SU-DHL-6 (cell line): ENCODE measurements at regions not wholly inside any gene's neighbourhood (a gene's known extent, or its start where the extent isn't known, plus 50 kb on each side); places are given as distances from the start of the nearest gene placed in this dataset.

Experiments used
- H2AFZ ChIP-seq: fragments of 200-600 bp; sonication (generic); 2 replicates; pipeline ENCODE4 v1.6.1; 2014; ENCODE audit warnings: low read depth, mild to moderate bottlenecking, moderate library complexity, mixed read lengths, antibody characterized with exemption, low read length; ENCODE audit not compliant: severe bottlenecking
- H3F3A ChIP-seq: fragments of 200-600 bp; shearing (Covaris generic); 2 replicates; pipeline ENCODE4 v1.6.0; 2016; ENCODE audit warnings: antibody characterized with exemption, mild to moderate bottlenecking; ENCODE audit not compliant: insufficient read depth
- H3K27ac ChIP-seq: fragments of 200-600 bp; sonication (generic); 2 replicates; pipeline ENCODE4 v1.5.1; 2016; ENCODE audit warnings: low read depth, mild to moderate bottlenecking, low read length, moderate library complexity, mixed read lengths
- H3K27me3 ChIP-seq: fragments of 200-600 bp; sonication (generic), shearing (Covaris generic); 2 replicates; pipeline ENCODE4 v1.6.0; 2014; ENCODE audit warnings: mild to moderate bottlenecking, low read length
- H3K36me3 ChIP-seq: fragments of 200-600 bp; sonication (generic); 2 replicates; pipeline ENCODE4 v1.6.1; 2014; ENCODE audit warnings: mild to moderate bottlenecking, low read length, mixed read lengths
- H3K4me2 ChIP-seq: fragments of 300-600, 200-600 bp; shearing (Covaris generic), sonication (generic); 2 replicates; pipeline ENCODE4 v1.6.0; 2014; ENCODE audit warnings: low read length, low read depth, mild to moderate bottlenecking; ENCODE audit not compliant: poor library complexity, severe bottlenecking
- H3K4me3 ChIP-seq: fragments of 200-600 bp; sonication (generic); 2 replicates; pipeline ENCODE4 v1.5.1; 2014; ENCODE audit warnings: antibody characterized with exemption, low read length, mild to moderate bottlenecking, mixed read lengths; ENCODE audit not compliant: insufficient read depth, poor library complexity, severe bottlenecking
- H3K79me2 ChIP-seq: fragments of 200-600 bp; sonication (generic); 2 replicates; pipeline ENCODE4 v1.6.1; 2014; ENCODE audit warnings: mild to moderate bottlenecking, low read length, moderate library complexity; ENCODE audit not compliant: insufficient read depth
- H3K9ac ChIP-seq: fragments of 200-600 bp; sonication (generic); 2 replicates; pipeline ENCODE4 v1.7.0; 2014; ENCODE audit warnings: mild to moderate bottlenecking, low read length
- H3K9me2 ChIP-seq: fragments of 200-600 bp; sonication (generic); replicated peaks from 2 replicates; pipeline ENCODE4 v1.6.1; 2014; ENCODE audit warnings: low read length; ENCODE audit not compliant: insufficient read depth
- H3K9me3 ChIP-seq: fragments of 200-600 bp; sonication (generic); 2 replicates; pipeline ENCODE4 v1.6.1; 2014; ENCODE audit warnings: low read length, mixed read lengths; ENCODE audit not compliant: insufficient read depth
- H4K20me1 ChIP-seq: fragments of 200-600 bp; sonication (generic); 2 replicates; pipeline ENCODE4 v1.6.1; 2014; ENCODE audit warnings: low read depth, mild to moderate bottlenecking, antibody characterized with exemption, low read length, moderate library complexity, mixed read lengths
- EZH2phosphoT487 ChIP-seq: fragments of 200-600 bp; sonication (generic), shearing (Covaris generic); conservative IDR thresholded peaks from 2 replicates; pipeline ENCODE4 v1.6.1; 2018; ENCODE audit warnings: mild to moderate bottlenecking, antibody characterized with exemption, low read length, moderate library complexity, mixed read lengths
- TF ChIP-seq, protein P1 (sequence below): fragments of 200-600 bp; sonication (generic); IDR thresholded peaks from one replicate; pipeline ENCODE4 v1.5.1; 2017; ENCODE audit warnings: antibody characterized with exemption, mild to moderate bottlenecking, low read length, moderate library complexity; ENCODE audit not compliant: insufficient read depth, poor library complexity, severe bottlenecking

DNA sequence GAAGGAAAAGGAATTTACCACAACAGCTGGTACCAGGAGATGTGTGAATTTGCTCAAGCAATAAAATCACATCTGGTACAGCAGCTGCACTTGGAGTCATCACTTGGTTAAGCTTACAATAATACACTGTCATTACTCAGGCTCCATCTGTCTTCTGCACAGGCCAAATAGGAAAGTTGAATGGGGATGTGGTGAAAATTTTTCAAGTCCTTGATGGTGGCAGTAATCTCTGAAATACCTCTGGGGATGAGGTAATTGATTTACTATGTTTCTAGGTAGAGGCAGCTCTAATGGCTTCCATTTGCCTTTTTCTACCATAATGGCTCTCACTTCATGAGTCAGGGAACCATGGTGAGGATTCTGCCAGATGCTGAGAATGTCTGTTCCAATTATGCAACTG, 206.8 kb upstream of the ATP10B start:
- TF ChIP-seq, protein P1, sequence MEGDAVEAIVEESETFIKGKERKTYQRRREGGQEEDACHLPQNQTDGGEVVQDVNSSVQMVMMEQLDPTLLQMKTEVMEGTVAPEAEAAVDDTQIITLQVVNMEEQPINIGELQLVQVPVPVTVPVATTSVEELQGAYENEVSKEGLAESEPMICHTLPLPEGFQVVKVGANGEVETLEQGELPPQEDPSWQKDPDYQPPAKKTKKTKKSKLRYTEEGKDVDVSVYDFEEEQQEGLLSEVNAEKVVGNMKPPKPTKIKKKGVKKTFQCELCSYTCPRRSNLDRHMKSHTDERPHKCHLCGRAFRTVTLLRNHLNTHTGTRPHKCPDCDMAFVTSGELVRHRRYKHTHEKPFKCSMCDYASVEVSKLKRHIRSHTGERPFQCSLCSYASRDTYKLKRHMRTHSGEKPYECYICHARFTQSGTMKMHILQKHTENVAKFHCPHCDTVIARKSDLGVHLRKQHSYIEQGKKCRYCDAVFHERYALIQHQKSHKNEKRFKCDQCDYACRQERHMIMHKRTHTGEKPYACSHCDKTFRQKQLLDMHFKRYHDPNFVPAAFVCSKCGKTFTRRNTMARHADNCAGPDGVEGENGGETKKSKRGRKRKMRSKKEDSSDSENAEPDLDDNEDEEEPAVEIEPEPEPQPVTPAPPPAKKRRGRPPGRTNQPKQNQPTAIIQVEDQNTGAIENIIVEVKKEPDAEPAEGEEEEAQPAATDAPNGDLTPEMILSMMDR = no peak
- no peak for TF ChIP-seq EZH2phosphoT487
- no peak overlapping the region for H2AFZ ChIP-seq

GRCh38 chr5:161051920-161052500, 200.0 kb upstream of the ATP10B start:
- H3K36me3 ChIP-seq = no peaks in the 10 kb centered on the region
- no peaks in the 10 kb centered on the region for H3F3A ChIP-seq
- H3K79me2 ChIP-seq = no peaks in the 10 kb centered on the region
- no peaks in the 10 kb centered on the region for H3K9me2 ChIP-seq
- no peak overlapping the region for H3K4me3 ChIP-seq
- H3K9ac ChIP-seq = no peak overlapping the region
- no peak overlapping the region for H3K4me2 ChIP-seq
- H2AFZ ChIP-seq = no peak overlapping the region
- H3K9me3 ChIP-seq = no peaks in the 10 kb centered on the region
- H4K20me1 ChIP-seq = no peaks in the 10 kb centered on the region
- no peaks in the 10 kb centered on the region for H3K27me3 ChIP-seq
- TF ChIP-seq EZH2phosphoT487 = no peak
- TF ChIP-seq, protein P1 = no peak
- no peak overlapping the region for H3K27ac ChIP-seq

More for the DNA sequence above, 206.8 kb upstream of the ATP10B start:
- Histone ChIP-seq H3K79me2 (no peaks in the 10 kb centered on the region), H3K27me3 (no peaks in the 10 kb centered on the region), H4K20me1 (no peaks in the 10 kb centered on the region), H3K4me2 (no peak overlapping the region), H3K36me3 (no peaks in the 10 kb centered on the region), H3K9ac (no peak overlapping the region), H3K9me3 (no peaks in the 10 kb centered on the region), H3K27ac (no peak overlapping the region), H3F3A (no peaks in the 10 kb centered on the region), H3K4me3 (no peak overlapping the region), H3K9me2 (no peaks in the 10 kb centered on the region)

DNA sequence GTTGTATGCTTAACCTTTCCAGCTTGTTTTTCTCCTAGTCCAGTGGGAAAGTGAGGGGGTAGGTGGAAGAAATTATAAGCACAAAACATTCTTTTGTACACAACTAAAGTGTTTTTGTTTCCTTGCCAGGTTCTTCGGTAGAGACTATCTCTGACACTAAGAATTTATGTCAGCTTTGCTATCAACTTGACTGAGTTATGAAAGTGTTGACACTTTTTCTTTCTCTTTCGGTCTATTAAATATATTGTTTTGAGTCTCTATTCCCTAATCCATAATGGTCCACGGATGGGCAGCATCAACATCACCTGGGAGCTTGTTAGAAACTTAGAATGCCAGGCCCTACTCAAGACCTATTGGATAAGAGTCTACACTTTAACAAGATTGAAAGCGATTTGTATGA, 195.0 kb upstream of the ATP10B start:
- Histone ChIP-seq H3K9me2 (no peaks in the 10 kb centered on the region), H3K9ac (no peak overlapping the region), H3K9me3 (no peaks in the 10 kb centered on the region), H3K4me2 (no peak overlapping the region), H3K36me3 (no peaks in the 10 kb centered on the region), H4K20me1 (no peaks in the 10 kb centered on the region), H3K27ac (no peak overlapping the region), H3K4me3 (no peak overlapping the region), H3K79me2 (no peaks in the 10 kb centered on the region), H2AFZ (no peak overlapping the region), H3K27me3 (no peaks in the 10 kb centered on the region), H3F3A (no peaks in the 10 kb centered on the region)
- TF ChIP-seq, protein P1 = no peak
- TF ChIP-seq EZH2phosphoT487 = no peak
